Astrocyte of the cerebellum (primary cell): ENCODE measurements at regions not wholly inside any gene's neighbourhood (a gene's known extent, or its start where the extent isn't known, plus 50 kb on each side); places are given as distances from the start of the nearest gene placed in this dataset.
"Not testable (repeated sequence)": the region's sequence is repeated elsewhere in the genome, so short reads cannot be mapped to it uniquely, and the experiment has no call there.

Experiments used
- DNase-seq: peaks from one replicate; pipeline ENCODE4 v3.0.0-alpha.2; 2011; ENCODE audit warnings: low read depth
- H3K4me3 ChIP-seq: 2 replicates; pipeline ENCODE4 v1.5.1; 2011; ENCODE audit warnings: mild to moderate bottlenecking, low read depth, low read length, moderate library complexity
- in situ Hi-C: cut with HindIII; loops from 2 replicates; pipeline ENCODE4 v1.10.0; 2017; ENCODE audit warnings: low sequenced_read_pairs
- TF ChIP-seq, protein P1 (sequence below): IDR thresholded peaks from 2 replicates; pipeline ENCODE4 v1.5.1; 2012; ENCODE audit warnings: low read length, low read depth, moderate library complexity, mild to moderate bottlenecking; ENCODE audit errors: missing control alignments

- TF ChIP-seq, protein P1, sequence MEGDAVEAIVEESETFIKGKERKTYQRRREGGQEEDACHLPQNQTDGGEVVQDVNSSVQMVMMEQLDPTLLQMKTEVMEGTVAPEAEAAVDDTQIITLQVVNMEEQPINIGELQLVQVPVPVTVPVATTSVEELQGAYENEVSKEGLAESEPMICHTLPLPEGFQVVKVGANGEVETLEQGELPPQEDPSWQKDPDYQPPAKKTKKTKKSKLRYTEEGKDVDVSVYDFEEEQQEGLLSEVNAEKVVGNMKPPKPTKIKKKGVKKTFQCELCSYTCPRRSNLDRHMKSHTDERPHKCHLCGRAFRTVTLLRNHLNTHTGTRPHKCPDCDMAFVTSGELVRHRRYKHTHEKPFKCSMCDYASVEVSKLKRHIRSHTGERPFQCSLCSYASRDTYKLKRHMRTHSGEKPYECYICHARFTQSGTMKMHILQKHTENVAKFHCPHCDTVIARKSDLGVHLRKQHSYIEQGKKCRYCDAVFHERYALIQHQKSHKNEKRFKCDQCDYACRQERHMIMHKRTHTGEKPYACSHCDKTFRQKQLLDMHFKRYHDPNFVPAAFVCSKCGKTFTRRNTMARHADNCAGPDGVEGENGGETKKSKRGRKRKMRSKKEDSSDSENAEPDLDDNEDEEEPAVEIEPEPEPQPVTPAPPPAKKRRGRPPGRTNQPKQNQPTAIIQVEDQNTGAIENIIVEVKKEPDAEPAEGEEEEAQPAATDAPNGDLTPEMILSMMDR = no peak
- in situ Hi-C loops = no loop called here
- H3K4me3 ChIP-seq = no peak overlapping the region
- no peak for DNase-seq
Measured at GRCh38 chr9:90499761-90500160, 142.9 kb downstream of the DIRAS2 start.

DNA sequence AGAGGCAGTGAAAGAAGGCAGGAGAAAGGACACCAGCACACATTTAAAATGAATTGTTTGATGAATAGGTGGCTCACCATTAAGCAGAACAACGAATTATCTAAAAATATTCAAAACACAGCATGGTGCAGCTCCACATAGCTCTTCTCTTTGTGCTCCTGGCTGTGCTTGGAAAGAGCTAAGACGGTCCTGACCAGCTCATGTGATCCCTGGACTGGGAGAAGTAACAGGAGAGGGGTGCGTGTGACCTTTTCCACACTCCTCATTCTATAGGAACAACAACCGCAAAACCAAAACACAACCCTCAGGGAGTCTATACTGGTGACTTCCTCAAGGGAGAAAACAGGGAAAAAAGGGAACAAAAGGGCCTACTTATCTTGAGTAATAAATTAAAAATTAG, 140.5 kb downstream of the DIRAS2 start:
- H3K4me3 ChIP-seq = no peak overlapping the region
- in situ Hi-C loops = no loop called here
- TF ChIP-seq, protein P1 = no peak
- DNase-seq = no peak

DNA sequence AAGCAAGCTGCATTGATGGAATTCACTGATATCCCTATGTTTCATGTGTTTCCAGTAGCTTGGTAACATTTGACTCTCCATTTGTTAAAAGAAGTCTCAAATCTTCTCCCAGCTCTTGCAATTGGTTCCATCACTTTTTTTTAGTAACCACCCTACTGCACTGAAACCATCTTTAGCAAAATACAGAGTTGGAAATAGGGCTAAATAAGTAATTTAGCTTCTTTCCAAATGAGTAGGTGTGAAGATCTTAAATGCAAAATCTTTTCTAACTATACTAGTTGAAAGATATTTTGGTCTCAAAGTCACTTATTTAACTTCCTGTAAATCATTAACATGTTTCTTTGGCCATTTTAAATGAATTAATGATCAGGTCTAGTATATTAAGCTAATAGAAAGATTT, 138.1 kb downstream of the DIRAS2 start:
- TF ChIP-seq, protein P1 = no peak
- H3K4me3 ChIP-seq = no peak overlapping the region
- in situ Hi-C loops = no loop called here
- no peak for DNase-seq

- TF ChIP-seq, protein P1 = no peak
- in situ Hi-C loops = no loop called here
- no peak for DNase-seq
- H3K4me3 ChIP-seq = no peak overlapping the region
Measured at GRCh38 chr9:90505695-90506094, 136.9 kb downstream of the DIRAS2 start.

DNA sequence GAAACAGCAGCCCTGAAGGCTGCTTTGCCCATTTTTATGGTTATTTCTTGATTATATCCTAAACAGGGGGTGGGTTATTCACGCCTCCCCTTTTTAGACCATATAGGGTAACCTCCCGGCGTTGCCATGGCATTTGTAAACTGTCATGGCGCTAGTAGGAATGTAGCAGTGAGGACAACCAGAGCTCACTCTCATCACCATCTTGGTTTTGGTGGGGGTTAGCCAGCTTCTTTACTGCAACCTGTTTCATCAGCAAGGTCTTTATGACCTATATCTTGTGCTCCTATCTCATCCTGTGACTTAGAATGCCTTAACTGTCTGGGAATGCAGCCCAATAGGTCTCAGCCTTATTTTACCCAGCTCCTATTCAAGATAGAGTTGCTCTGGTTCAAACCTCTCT, 136.2 kb downstream of the DIRAS2 start:
- DNase-seq, H3K4me3 ChIP-seq, in situ Hi-C loops: not testable (repeated sequence)

GRCh38 chr9:90507621-90508020, 135.0 kb downstream of the DIRAS2 start:
- no peak for DNase-seq
- H3K4me3 ChIP-seq = no peak overlapping the region
- TF ChIP-seq, protein P1 = no peak
- in situ Hi-C loops = no loop called here

DNA sequence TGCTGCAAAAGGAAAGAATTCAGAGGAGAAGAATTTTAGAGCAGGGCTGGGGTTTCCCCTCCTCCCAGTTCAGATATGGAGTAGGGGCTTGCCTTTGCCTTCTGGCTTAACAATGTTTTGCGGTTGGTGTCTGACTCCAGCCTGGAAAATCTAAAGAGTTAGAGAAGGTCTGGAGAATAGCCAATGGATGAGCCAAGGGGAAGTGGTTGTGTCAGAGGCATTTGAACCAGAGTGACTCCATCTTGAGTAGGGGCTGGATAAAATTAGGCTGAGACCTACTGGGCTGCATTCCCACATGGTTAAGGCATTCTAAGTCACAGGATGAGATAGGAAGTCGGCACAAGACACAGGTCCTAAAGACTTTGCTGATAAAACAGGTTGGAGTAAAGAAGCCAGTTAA, 133.7 kb downstream of the DIRAS2 start:
- DNase-seq = no peak
- TF ChIP-seq, protein P1 = no peak
- in situ Hi-C loops = no loop called here
- no peak overlapping the region for H3K4me3 ChIP-seq
